Mesenchymal stem cell (in vitro differentiated cells and primary cell): ENCODE measurements at regions not wholly inside any gene's neighbourhood (a gene's known extent, or its start where the extent isn't known, plus 50 kb on each side); places are given as distances from the start of the nearest gene placed in this dataset.
"Not testable (repeated sequence)": the region's sequence is repeated elsewhere in the genome, so short reads cannot be mapped to it uniquely, and the experiment has no call there.

Experiments used
- DNase-seq: peaks from one replicate; pipeline ENCODE4 v3.0.0-alpha.2; 2013
- H2AFZ ChIP-seq: one replicate; pipeline ENCODE4 v1.6.1; 2013; ENCODE audit warnings: low read depth, mild to moderate bottlenecking, control low read depth, inconsistent platforms, low read length, moderate library complexity
- H2AK5ac ChIP-seq: 2 replicates; pipeline ENCODE4 v1.6.1; 2013; ENCODE audit warnings: low read length, moderate library complexity, mild to moderate bottlenecking, inconsistent platforms; ENCODE audit not compliant: severe bottlenecking
- H2BK120ac ChIP-seq: one replicate; pipeline ENCODE4 v1.6.1; 2013; ENCODE audit warnings: low read depth, mild to moderate bottlenecking, inconsistent platforms, low read length, moderate library complexity
- H2BK12ac ChIP-seq, 2 experiments: one replicate each; pipeline ENCODE4 v1.6.1; 2013; ENCODE audit warnings: inconsistent platforms in 2 of 2, low read length in 2 of 2, mild to moderate bottlenecking in 2 of 2, moderate library complexity in 2 of 2, control low read depth in 1 of 2
- H2BK15ac ChIP-seq: one replicate; pipeline ENCODE4 v1.6.1; 2013; ENCODE audit warnings: mild to moderate bottlenecking, low read depth, inconsistent platforms; ENCODE audit not compliant: poor library complexity, severe bottlenecking
- H2BK5ac ChIP-seq: 2 replicates; pipeline ENCODE4 v1.6.1; 2013; ENCODE audit warnings: low read depth, mild to moderate bottlenecking, low read length, control low read depth, inconsistent platforms; ENCODE audit not compliant: poor library complexity, severe bottlenecking
- H3K14ac ChIP-seq, 2 experiments: one replicate each; pipeline ENCODE4 v1.6.1; 2013; ENCODE audit warnings: inconsistent platforms in 2 of 2, low read length in 2 of 2, control low read depth in 1 of 2, mild to moderate bottlenecking in 1 of 2, moderate library complexity in 1 of 2
- H3K18ac ChIP-seq, 2 experiments: one replicate each; pipeline ENCODE4 v1.6.1; 2013; ENCODE audit warnings: inconsistent platforms in 2 of 2, low read length in 2 of 2, control low read depth in 1 of 2, low read depth in 1 of 2, mild to moderate bottlenecking in 1 of 2
- H3K23ac ChIP-seq, 2 experiments: one replicate each; pipeline ENCODE4 v1.6.1; 2013; ENCODE audit warnings: inconsistent platforms in 2 of 2, low read length in 2 of 2, mild to moderate bottlenecking in 2 of 2, moderate library complexity in 2 of 2, control low read depth in 1 of 2
- H3K27ac ChIP-seq: 2 replicates; pipeline ENCODE4 v1.5.1; 2013; ENCODE audit warnings: mild to moderate bottlenecking, moderate library complexity, low read length, control low read depth, inconsistent platforms; ENCODE audit not compliant: poor library complexity, severe bottlenecking
- H3K27me3 ChIP-seq, 2 experiments: 2 replicates each; pipeline versions ENCODE4 v1.6.1 to v1.7.0; 2013; ENCODE audit warnings: low read length in 2 of 2, mild to moderate bottlenecking in 2 of 2, moderate library complexity in 2 of 2, control low read depth in 1 of 2, inconsistent platforms in 1 of 2; ENCODE audit not compliant: control insufficient read depth in 1 of 2, insufficient read depth in 1 of 2
- H3K36me3 ChIP-seq, 2 experiments: 2 replicates each; pipeline versions ENCODE4 v1.6.1 to v1.7.0; 2013; ENCODE audit warnings: low read length in 2 of 2, control low read depth in 1 of 2, inconsistent platforms in 1 of 2, low read depth in 1 of 2, mild to moderate bottlenecking in 1 of 2; ENCODE audit not compliant: insufficient read depth in 2 of 2, control insufficient read depth in 1 of 2
- H3K4ac ChIP-seq, 2 experiments: one replicate each; pipeline ENCODE4 v1.6.1; 2013; ENCODE audit warnings: inconsistent platforms in 2 of 2, low read length in 2 of 2, mild to moderate bottlenecking in 2 of 2, moderate library complexity in 2 of 2, control low read depth in 1 of 2, low read depth in 1 of 2
- H3K4me1 ChIP-seq: 2 replicates; pipeline ENCODE4 v1.6.1; 2013; ENCODE audit warnings: low read depth, low read length, control low read depth; ENCODE audit not compliant: control insufficient read depth, insufficient read depth
- H3K4me2 ChIP-seq: 2 replicates; pipeline ENCODE4 v1.6.1; 2013; ENCODE audit warnings: low read length, mild to moderate bottlenecking, inconsistent platforms; ENCODE audit not compliant: poor library complexity, severe bottlenecking
- H3K4me3 ChIP-seq, 2 experiments: 2 replicates each; pipeline versions ENCODE4 v1.5.1 to v1.7.0; 2013; ENCODE audit warnings: low read length in 2 of 2, mild to moderate bottlenecking in 2 of 2, control low read depth in 1 of 2, low read depth in 1 of 2; ENCODE audit not compliant: insufficient read depth in 1 of 2
- H3K79me1 ChIP-seq: replicated peaks from 2 replicates; pipeline ENCODE4 v1.6.1; 2013; ENCODE audit warnings: mild to moderate bottlenecking, control low read depth, low read length, inconsistent platforms; ENCODE audit not compliant: poor library complexity, severe bottlenecking
- H3K9ac ChIP-seq: 2 replicates; pipeline ENCODE4 v1.7.0; 2013; ENCODE audit warnings: mild to moderate bottlenecking, low read length, moderate library complexity
- H3K9me3 ChIP-seq: 2 replicates; pipeline ENCODE4 v1.7.0; 2013; ENCODE audit warnings: mild to moderate bottlenecking, low read length; ENCODE audit not compliant: control insufficient read depth
- H4K8ac ChIP-seq: one replicate; pipeline ENCODE4 v1.6.1; 2013; ENCODE audit warnings: inconsistent platforms, mild to moderate bottlenecking, low read length, moderate library complexity
- H4K91ac ChIP-seq: one replicate; pipeline ENCODE4 v1.6.1; 2013; ENCODE audit warnings: mild to moderate bottlenecking, low read length, inconsistent platforms
- WGBS: methylation state at CpG from one replicate; pipeline ENCODE4 v1.1.7; 2013; ENCODE audit warnings: mixed read lengths; 5-methylcytosine and 5-hydroxymethylcytosine counted together

- Histone ChIP-seq H2AK5ac (no peak overlapping the region), H3K9ac (no peak overlapping the region), H2BK15ac (no peak overlapping the region), H3K27me3 (no peaks in the 10 kb centered on the region), H3K79me1 (no peaks in the 10 kb centered on the region), H2AFZ (no peak overlapping the region), H3K4me2 (no peak overlapping the region), H3K27ac (no peak overlapping the region), H2BK5ac (no peak overlapping the region), H3K4me1 (no peaks in the 10 kb centered on the region), H3K9me3 (peaks cover 32% of the 10 kb centered on the region), H3K18ac (no peak overlapping the region), H3K36me3 (no peaks in the 10 kb centered on the region), H3K23ac (no peak overlapping the region), H4K8ac (no peak overlapping the region), H4K91ac (no peak overlapping the region), H3K14ac (no peak overlapping the region), H2BK12ac (no peak overlapping the region), H3K4ac (no peak overlapping the region), H3K4me3 (no peak overlapping the region), H2BK120ac (no peak overlapping the region)
- 97% methylated on average over 2 of the region's 2 CpGs for WGBS
- no peak for DNase-seq
These were observed 195.8 kb upstream of the FN1 start for GRCh38 chr2:215631696-215632095.

- not testable (repeated sequence) for H3K23ac ChIP-seq, H2BK15ac ChIP-seq, DNase-seq, H3K14ac ChIP-seq, H3K18ac ChIP-seq, H3K27ac ChIP-seq, H3K4me2 ChIP-seq, H3K9ac ChIP-seq, H3K36me3 ChIP-seq, H3K79me1 ChIP-seq, H4K91ac ChIP-seq, H4K8ac ChIP-seq, H2BK5ac ChIP-seq, H2BK120ac ChIP-seq, H2AK5ac ChIP-seq, H3K4ac ChIP-seq, H3K27me3 ChIP-seq, H2AFZ ChIP-seq, H2BK12ac ChIP-seq, H3K4me1 ChIP-seq, H3K4me3 ChIP-seq
- H3K9me3 ChIP-seq, result peaks cover 32% of the 10 kb centered on the region
- 100% methylated on average over 2 of the region's 2 CpGs for WGBS
These were observed 194.9 kb upstream of the FN1 start for GRCh38 chr2:215630796-215631195.

- H2BK120ac ChIP-seq, result no peak overlapping the region
- no peak overlapping the region for H3K23ac ChIP-seq
- H3K4ac ChIP-seq, result no peak overlapping the region
- no CpG with 5 or more reads among the region's 1 CpG for WGBS
- H4K91ac ChIP-seq, result no peak overlapping the region
- no peak overlapping the region for H3K18ac ChIP-seq
- no peaks in the 10 kb centered on the region for H3K27me3 ChIP-seq
- H2BK15ac ChIP-seq, result no peak overlapping the region
- no peak overlapping the region for H2AK5ac ChIP-seq
- H3K9me3 ChIP-seq, result peaks cover 18% of the 10 kb centered on the region
- H3K4me1 ChIP-seq, result peaks cover 2% of the 10 kb centered on the region
- peaks cover 0 to 4% of the 10 kb centered on the region in 2 experiments for H3K36me3 ChIP-seq
- H3K4me2 ChIP-seq, result no peak overlapping the region
- no peak overlapping the region for H3K14ac ChIP-seq
- H2BK5ac ChIP-seq, result no peak overlapping the region
- no peak for DNase-seq
- H2AFZ ChIP-seq, result no peak overlapping the region
- no peaks in the 10 kb centered on the region for H3K79me1 ChIP-seq
- H3K27ac ChIP-seq, result no peak overlapping the region
- H2BK12ac ChIP-seq, result no peak overlapping the region
- no peak overlapping the region for H4K8ac ChIP-seq
- no peak overlapping the region for H3K4me3 ChIP-seq
- H3K9ac ChIP-seq, result no peak overlapping the region
These were observed 191.9 kb upstream of the FN1 start for GRCh38 chr2:215627771-215628170.

GRCh38 chr2:215626812-215627281, 191.0 kb upstream of the FN1 start:
- Histone ChIP-seq H3K18ac (no peak overlapping the region), H2BK15ac (no peak overlapping the region), H3K23ac (no peak overlapping the region), H3K27me3 (no peaks in the 10 kb centered on the region), H3K27ac (peak overlapping the region; percentile 17), H3K79me1 (no peaks in the 10 kb centered on the region), H3K36me3 (peaks cover 0 to 4% of the 10 kb centered on the region in 2 experiments), H2AFZ (no peak overlapping the region), H3K9ac (no peak overlapping the region), H2BK12ac (no peak overlapping the region), H3K14ac (no peak overlapping the region), H3K4me1 (peaks cover 2% of the 10 kb centered on the region), H2BK120ac (no peak overlapping the region), H3K4ac (no peak overlapping the region), H2BK5ac (no peak overlapping the region), H4K8ac (no peak overlapping the region), H4K91ac (no peak overlapping the region), H3K9me3 (peaks cover 14% of the 10 kb centered on the region), H2AK5ac (no peak overlapping the region), H3K4me2 (peak overlapping the region; percentile 9), H3K4me3 (no peak overlapping the region)
- no peak for DNase-seq
- 46% methylated on average over 4 of the region's 5 CpGs for WGBS
